ENCODE measurements at regions not wholly inside any gene's neighbourhood (a gene's known extent, or its start where the extent isn't known, plus 50 kb on each side); places are given as distances from the start of the nearest gene placed in this dataset.
"Not testable (repeated sequence)": the region's sequence is repeated elsewhere in the genome, so short reads cannot be mapped to it uniquely, and the experiment has no call there.

GRCh38 chr5:109553846-109554245 lies 135.9 kb upstream of the MAN2A1 start:
- TF ChIP-seq SPI1 (IDR thresholded peaks at IDR 0.05; ENCODE audit: borderline replicate concordance, low read depth) (no peak), GABPA (IDR thresholded peaks at IDR 0.05; ENCODE audit: low read depth) (no peak), POLR2AphosphoS5 (IDR thresholded peaks at IDR 0.05; ENCODE audit: low read depth) (no peak)
- TF ChIP-seq, protein P1, sequence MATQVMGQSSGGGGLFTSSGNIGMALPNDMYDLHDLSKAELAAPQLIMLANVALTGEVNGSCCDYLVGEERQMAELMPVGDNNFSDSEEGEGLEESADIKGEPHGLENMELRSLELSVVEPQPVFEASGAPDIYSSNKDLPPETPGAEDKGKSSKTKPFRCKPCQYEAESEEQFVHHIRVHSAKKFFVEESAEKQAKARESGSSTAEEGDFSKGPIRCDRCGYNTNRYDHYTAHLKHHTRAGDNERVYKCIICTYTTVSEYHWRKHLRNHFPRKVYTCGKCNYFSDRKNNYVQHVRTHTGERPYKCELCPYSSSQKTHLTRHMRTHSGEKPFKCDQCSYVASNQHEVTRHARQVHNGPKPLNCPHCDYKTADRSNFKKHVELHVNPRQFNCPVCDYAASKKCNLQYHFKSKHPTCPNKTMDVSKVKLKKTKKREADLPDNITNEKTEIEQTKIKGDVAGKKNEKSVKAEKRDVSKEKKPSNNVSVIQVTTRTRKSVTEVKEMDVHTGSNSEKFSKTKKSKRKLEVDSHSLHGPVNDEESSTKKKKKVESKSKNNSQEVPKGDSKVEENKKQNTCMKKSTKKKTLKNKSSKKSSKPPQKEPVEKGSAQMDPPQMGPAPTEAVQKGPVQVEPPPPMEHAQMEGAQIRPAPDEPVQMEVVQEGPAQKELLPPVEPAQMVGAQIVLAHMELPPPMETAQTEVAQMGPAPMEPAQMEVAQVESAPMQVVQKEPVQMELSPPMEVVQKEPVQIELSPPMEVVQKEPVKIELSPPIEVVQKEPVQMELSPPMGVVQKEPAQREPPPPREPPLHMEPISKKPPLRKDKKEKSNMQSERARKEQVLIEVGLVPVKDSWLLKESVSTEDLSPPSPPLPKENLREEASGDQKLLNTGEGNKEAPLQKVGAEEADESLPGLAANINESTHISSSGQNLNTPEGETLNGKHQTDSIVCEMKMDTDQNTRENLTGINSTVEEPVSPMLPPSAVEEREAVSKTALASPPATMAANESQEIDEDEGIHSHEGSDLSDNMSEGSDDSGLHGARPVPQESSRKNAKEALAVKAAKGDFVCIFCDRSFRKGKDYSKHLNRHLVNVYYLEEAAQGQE (IDR thresholded peaks at IDR 0.05; ENCODE audit: insufficient replicate concordance, low read depth) = no peak
- TF ChIP-seq, protein P2, sequence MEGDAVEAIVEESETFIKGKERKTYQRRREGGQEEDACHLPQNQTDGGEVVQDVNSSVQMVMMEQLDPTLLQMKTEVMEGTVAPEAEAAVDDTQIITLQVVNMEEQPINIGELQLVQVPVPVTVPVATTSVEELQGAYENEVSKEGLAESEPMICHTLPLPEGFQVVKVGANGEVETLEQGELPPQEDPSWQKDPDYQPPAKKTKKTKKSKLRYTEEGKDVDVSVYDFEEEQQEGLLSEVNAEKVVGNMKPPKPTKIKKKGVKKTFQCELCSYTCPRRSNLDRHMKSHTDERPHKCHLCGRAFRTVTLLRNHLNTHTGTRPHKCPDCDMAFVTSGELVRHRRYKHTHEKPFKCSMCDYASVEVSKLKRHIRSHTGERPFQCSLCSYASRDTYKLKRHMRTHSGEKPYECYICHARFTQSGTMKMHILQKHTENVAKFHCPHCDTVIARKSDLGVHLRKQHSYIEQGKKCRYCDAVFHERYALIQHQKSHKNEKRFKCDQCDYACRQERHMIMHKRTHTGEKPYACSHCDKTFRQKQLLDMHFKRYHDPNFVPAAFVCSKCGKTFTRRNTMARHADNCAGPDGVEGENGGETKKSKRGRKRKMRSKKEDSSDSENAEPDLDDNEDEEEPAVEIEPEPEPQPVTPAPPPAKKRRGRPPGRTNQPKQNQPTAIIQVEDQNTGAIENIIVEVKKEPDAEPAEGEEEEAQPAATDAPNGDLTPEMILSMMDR (IDR thresholded peaks at IDR 0.05; ENCODE audit: insufficient read depth, low read length) = no peak
- DNase-seq (ENCODE audit: low read depth in 1 of 2, low spot score in 1 of 2) = no peak
- Histone ChIP-seq H3K27ac (replicated peaks) (no peak overlapping the region), H3K27me3 (ENCODE audit: insufficient read depth, poor library complexity, severe bottlenecking) (no peaks in the 10 kb centered on the region), H3K4me3 (replicated peaks; ENCODE audit: insufficient read depth, low read length) (no peak overlapping the region)

GRCh38 chr5:109551234-109551633 lies 138.5 kb upstream of the MAN2A1 start:
- not testable (repeated sequence) for DNase-seq (ENCODE audit: low read depth in 1 of 2, low spot score in 1 of 2); H3K27ac ChIP-seq (replicated peaks); H3K4me3 ChIP-seq (replicated peaks; ENCODE audit: insufficient read depth, low read length); H3K27me3 ChIP-seq (ENCODE audit: insufficient read depth, poor library complexity, severe bottlenecking)

DNA sequence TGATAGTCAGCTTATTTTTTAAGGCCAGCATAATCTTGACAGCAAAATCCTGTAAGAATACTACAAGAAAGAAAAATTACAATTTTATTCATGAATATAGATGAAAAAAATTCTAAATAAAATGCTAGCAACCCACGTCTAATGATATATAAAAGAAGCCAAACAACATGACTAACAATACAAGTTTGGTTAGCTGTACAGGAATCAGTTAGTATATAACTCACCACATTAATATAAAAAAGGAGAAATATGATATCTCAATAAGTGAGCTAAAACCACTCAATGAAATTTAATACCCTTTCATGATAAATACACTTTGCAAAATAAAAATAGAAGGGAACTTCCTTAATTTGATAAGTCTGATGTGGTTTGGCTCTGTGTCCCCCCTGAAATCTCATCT lies 139.7 kb upstream of the MAN2A1 start:
- no peaks in the 10 kb centered on the region for H3K27me3 ChIP-seq (ENCODE audit: insufficient read depth, poor library complexity, severe bottlenecking)
- no peak overlapping the region for H3K4me3 ChIP-seq (replicated peaks; ENCODE audit: insufficient read depth, low read length)
- DNase-seq (ENCODE audit: low read depth in 1 of 2, low spot score in 1 of 2) = no peak
- TF ChIP-seq SPI1 (IDR thresholded peaks at IDR 0.05; ENCODE audit: borderline replicate concordance, low read depth) (no peak), POLR2AphosphoS5 (IDR thresholded peaks at IDR 0.05; ENCODE audit: low read depth) (no peak), GABPA (IDR thresholded peaks at IDR 0.05; ENCODE audit: low read depth) (no peak)
- TF ChIP-seq, protein P1 (IDR thresholded peaks at IDR 0.05; ENCODE audit: insufficient replicate concordance, low read depth) = no peak
- TF ChIP-seq, protein P2 (IDR thresholded peaks at IDR 0.05; ENCODE audit: insufficient read depth, low read length) = no peak
- H3K27ac ChIP-seq (replicated peaks) = no peak overlapping the region

DNA sequence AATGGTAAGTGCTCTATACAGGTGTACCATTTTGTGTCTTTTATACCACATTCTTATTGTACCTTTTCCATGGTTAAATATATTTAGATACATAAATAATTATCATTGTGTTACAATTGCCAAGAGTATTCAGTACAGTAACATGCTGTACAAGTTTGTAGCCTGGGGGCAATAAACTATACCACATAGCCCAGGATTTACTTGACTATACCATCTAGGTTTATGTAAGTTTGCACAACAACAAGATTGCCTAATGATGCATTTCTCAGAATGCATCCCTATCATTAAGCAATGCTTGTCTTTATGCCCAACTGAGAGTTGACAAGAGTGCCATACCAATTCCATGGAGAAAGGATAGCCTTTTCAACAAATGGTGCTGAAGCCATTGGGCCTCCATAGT lies 136.7 kb upstream of the PJA2 start:
- H3K27ac ChIP-seq (replicated peaks) = no peak overlapping the region
- DNase-seq (ENCODE audit: low read depth in 1 of 2, low spot score in 1 of 2) = no peak
- no peak overlapping the region for H3K4me3 ChIP-seq (replicated peaks; ENCODE audit: insufficient read depth, low read length)
- no peaks in the 10 kb centered on the region for H3K27me3 ChIP-seq (ENCODE audit: insufficient read depth, poor library complexity, severe bottlenecking)
- TF ChIP-seq, protein P1 (IDR thresholded peaks at IDR 0.05; ENCODE audit: insufficient replicate concordance, low read depth) = no peak
- TF ChIP-seq SPI1 (IDR thresholded peaks at IDR 0.05; ENCODE audit: borderline replicate concordance, low read depth) (no peak), POLR2AphosphoS5 (IDR thresholded peaks at IDR 0.05; ENCODE audit: low read depth) (no peak), GABPA (IDR thresholded peaks at IDR 0.05; ENCODE audit: low read depth) (no peak)
- TF ChIP-seq, protein P2 (IDR thresholded peaks at IDR 0.05; ENCODE audit: insufficient read depth, low read length) = no peak

GRCh38 chr5:109544873-109545272 lies 135.1 kb upstream of the PJA2 start:
- H3K27me3 ChIP-seq (ENCODE audit: insufficient read depth, poor library complexity, severe bottlenecking); H3K4me3 ChIP-seq (replicated peaks; ENCODE audit: insufficient read depth, low read length); H3K27ac ChIP-seq (replicated peaks); DNase-seq (ENCODE audit: low read depth in 1 of 2, low spot score in 1 of 2): not testable (repeated sequence)

GRCh38 chr5:109538692-109539091 lies 128.9 kb upstream of the PJA2 start:
- DNase-seq (ENCODE audit: low read depth in 1 of 2, low spot score in 1 of 2); H3K4me3 ChIP-seq (replicated peaks; ENCODE audit: insufficient read depth, low read length); H3K27me3 ChIP-seq (ENCODE audit: insufficient read depth, poor library complexity, severe bottlenecking); H3K27ac ChIP-seq (replicated peaks): not testable (repeated sequence)

All from HL-60 (cell line).